K562 (cell line): ENCODE measurements at regions not wholly inside any gene's neighbourhood (a gene's known extent, or its start where the extent isn't known, plus 50 kb on each side); places are given as distances from the start of the nearest gene placed in this dataset.

Source experiments
- CREM ChIP-seq: IDR thresholded peaks from 2 replicates; pipeline ENCODE4 v1.6.1; 2014; ENCODE audit warnings: antibody characterized with exemption, low read depth
- CUX1 ChIP-seq: fragments of 200-800 bp; sonication (Bioruptor generic); IDR thresholded peaks from 2 replicates; pipeline ENCODE4 v1.6.1; 2016; ENCODE audit warnings: missing genetic modification characterization, missing compliant biosample characterization
- GABPB1 ChIP-seq: sonication (generic); formaldehyde crosslinking; IDR thresholded peaks from 2 replicates; pipeline ENCODE4 v1.8.0; 2022; ENCODE audit warnings: mild to moderate bottlenecking, missing genetic modification reagents
- GTF2B ChIP-seq: IDR thresholded peaks from 2 replicates; pipeline ENCODE4 v1.6.1; 2011; ENCODE audit not compliant: insufficient read length; ENCODE audit errors: extremely low read depth
- PPARD ChIP-seq: fragments of 250-450 bp; sonication (Bioruptor Pico); IDR thresholded peaks from 2 replicates; pipeline ENCODE4 v1.8.0; 2022; ENCODE audit warnings: inconsistent platforms, mild to moderate bottlenecking, moderate library complexity
- PTRF ChIP-seq: fragments of 450-650 bp; IDR thresholded peaks from 2 replicates; pipeline ENCODE4 v1.6.1; 2016; ENCODE audit warnings: mild to moderate bottlenecking, missing genetic modification characterization, missing compliant biosample characterization
- TRIM25 ChIP-seq: fragments of 450-650 bp; IDR thresholded peaks from 2 replicates; pipeline ENCODE4 v1.7.0; 2016; ENCODE audit warnings: borderline replicate concordance
- ZNF407 ChIP-seq: fragments of 450-650 bp; IDR thresholded peaks from 2 replicates; pipeline ENCODE4 v1.6.1; 2016; ENCODE audit warnings: low read depth
- ZNF76 ChIP-seq: fragments of 250-450 bp; sonication (Bioruptor Pico); IDR thresholded peaks from 2 replicates; pipeline ENCODE4 v1.4.0; 2020; ENCODE audit warnings: mild to moderate bottlenecking, moderate library complexity, borderline replicate concordance

DNA sequence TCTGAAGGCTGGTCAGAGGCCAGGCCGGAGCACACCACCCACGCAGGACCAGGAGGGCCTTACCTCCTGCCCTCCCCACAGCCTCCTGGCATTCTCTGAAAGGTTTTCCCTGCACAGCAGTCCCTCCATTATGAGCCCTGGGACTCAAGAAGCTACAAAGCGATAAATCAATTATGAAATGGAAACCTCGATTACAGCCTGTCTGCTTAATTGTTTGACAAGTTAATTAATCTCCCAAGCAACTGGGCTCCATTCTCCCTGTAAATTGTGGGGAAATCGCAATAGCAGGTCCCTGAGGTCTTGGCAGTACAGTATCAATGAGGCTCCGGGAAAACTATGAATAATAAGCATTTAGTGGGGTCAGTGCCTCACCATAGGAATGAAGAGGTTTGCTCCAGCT lies 683.5 kb downstream of the NTRK3 start (continued):
- TF ChIP-seq ZNF407 (no peak), GTF2B (no peak), PTRF (tag) (no peak), CREM (no peak), PPARD (CRISPR knock-in tag) (no peak), CUX1 (CRISPR knock-in tag) (no peak), TRIM25 (no peak), ZNF76 (CRISPR knock-in tag) (no peak), GABPB1 (no peak)
